IMR-90 (cell line): ENCODE measurements at regions not wholly inside any gene's neighbourhood (a gene's known extent, or its start where the extent isn't known, plus 50 kb on each side); places are given as distances from the start of the nearest gene placed in this dataset.

ENCODE experiments used
- ATAC-seq: fragments of 200-7000 bp; cut with Tn5 transposase; 2 replicates; pipeline ENCODE4 v1.9.1; 2020; ENCODE audit warnings: low read depth, mild to moderate bottlenecking, moderate library complexity
- BruUV-seq: library from RNA; stranded (reverse); fragments of 400-500 nt; replicated peaks from 2 replicates; lab custom pipeline; 2021; lab: Mats Ljungman, UMichigan
- CTCF ChIA-PET: fragments of 300-600 bp; formaldehyde crosslinking; extraction: SDS; loops from one replicate; lab custom pipeline; 2021; ENCODE audit warnings: antibody characterized with exemption; lab: Yijun Ruan, JAX
- POLR2A ChIA-PET: fragments of 300-600 bp; sonication (Branson Sonifier 250); formaldehyde crosslinking; loops from one replicate; lab custom pipeline; 2022; ENCODE audit warnings: antibody characterized with exemption; ENCODE audit not compliant: unreplicated experiment; lab: Charles Lee
- DNase-seq: peaks from one replicate; pipeline ENCODE4 v3.0.0; 2013
- H2AFZ ChIP-seq: replicated peaks from 2 replicates; pipeline ENCODE3; 2013; ENCODE audit warnings: low read length, mild to moderate bottlenecking; ENCODE audit not compliant: poor library complexity
- H2AK5ac ChIP-seq: 2 replicates; pipeline ENCODE4 v1.6.1; 2013; ENCODE audit warnings: low read depth, low read length, inconsistent platforms
- H2AK9ac ChIP-seq: replicated peaks from 2 replicates; pipeline ENCODE3; 2013; ENCODE audit warnings: mild to moderate bottlenecking, low read depth, low read length, moderate library complexity; ENCODE audit not compliant: poor library complexity
- H2BK120ac ChIP-seq: 2 replicates; pipeline ENCODE4 v1.6.1; 2013; ENCODE audit warnings: low read depth, low read length, inconsistent platforms
- H2BK15ac ChIP-seq: 3 replicates; pipeline ENCODE4 v1.6.1; 2013; ENCODE audit warnings: low read depth, low read length, inconsistent platforms
- H2BK20ac ChIP-seq: 2 replicates; pipeline ENCODE4 v1.6.1; 2013; ENCODE audit warnings: low read depth, mild to moderate bottlenecking, inconsistent platforms, low read length, moderate library complexity
- H2BK5ac ChIP-seq: 2 replicates; pipeline ENCODE4 v1.6.1; 2013; ENCODE audit warnings: mild to moderate bottlenecking, low read depth, low read length, inconsistent platforms; ENCODE audit not compliant: poor library complexity, severe bottlenecking
- H3K14ac ChIP-seq: replicated peaks from 2 replicates; pipeline ENCODE4 v1.6.1; 2013; ENCODE audit warnings: low read depth, low read length, inconsistent platforms
- H3K18ac ChIP-seq: 2 replicates; pipeline ENCODE4 v1.6.1; 2013; ENCODE audit warnings: low read depth, low read length, control low read depth
- H3K23ac ChIP-seq: 2 replicates; pipeline ENCODE4 v1.6.1; 2013; ENCODE audit warnings: low read depth, low read length, inconsistent platforms
- H3K27ac ChIP-seq: 2 replicates; pipeline ENCODE4 v1.5.1; 2013; ENCODE audit warnings: mild to moderate bottlenecking, control low read depth, low read length; ENCODE audit not compliant: insufficient read depth
- H3K27me3 ChIP-seq: 2 replicates; pipeline ENCODE4 v1.6.1; 2013; ENCODE audit warnings: low read length; ENCODE audit not compliant: control insufficient read depth, insufficient read depth
- H3K36me3 ChIP-seq: 2 replicates; pipeline ENCODE4 v1.6.1; 2013; ENCODE audit warnings: low read length, mixed read lengths; ENCODE audit not compliant: control insufficient read depth, insufficient read depth
- H3K4ac ChIP-seq: 2 replicates; pipeline ENCODE4 v1.6.1; 2013; ENCODE audit warnings: low read depth, low read length, inconsistent platforms
- H3K4me1 ChIP-seq: 2 replicates; pipeline ENCODE4 v1.6.1; 2013; ENCODE audit warnings: low read length, mixed read lengths; ENCODE audit not compliant: control insufficient read depth, insufficient read depth
- H3K4me2 ChIP-seq: 2 replicates; pipeline ENCODE4 v1.6.1; 2013; ENCODE audit warnings: low read depth, mild to moderate bottlenecking, control low read depth, low read length, moderate library complexity
- H3K4me3 ChIP-seq: 2 replicates; pipeline ENCODE4 v1.5.1; 2013; ENCODE audit warnings: low read depth, mild to moderate bottlenecking, control low read depth, low read length, moderate library complexity; ENCODE audit not compliant: insufficient read depth
- H3K56ac ChIP-seq: 2 replicates; pipeline ENCODE4 v1.6.1; 2013; ENCODE audit warnings: low read length, inconsistent platforms; ENCODE audit not compliant: insufficient read depth; ENCODE audit errors: extremely low read depth
- H3K79me1 ChIP-seq, 2 experiments: 2 replicates each; pipeline ENCODE4 v1.6.1; 2013; ENCODE audit warnings: low read length in 2 of 2, inconsistent platforms in 1 of 2, low read depth in 1 of 2
- H3K9ac ChIP-seq: 2 replicates; pipeline ENCODE4 v1.6.1; 2013; ENCODE audit warnings: low read depth, low read length, control low read depth
- H3K9me1 ChIP-seq: 2 replicates; pipeline ENCODE4 v1.6.1; 2013; ENCODE audit warnings: low read length, inconsistent platforms; ENCODE audit not compliant: insufficient read depth
- H3K9me3 ChIP-seq: 2 replicates; pipeline ENCODE4 v1.6.1; 2013; ENCODE audit warnings: low read length; ENCODE audit not compliant: control insufficient read depth, insufficient read depth
- H4K20me1 ChIP-seq: 2 replicates; pipeline ENCODE4 v1.6.1; 2013; ENCODE audit warnings: low read length, inconsistent platforms; ENCODE audit not compliant: insufficient read depth
- H4K5ac ChIP-seq: 2 replicates; pipeline ENCODE4 v1.6.1; 2013; ENCODE audit warnings: mild to moderate bottlenecking, low read depth, low read length, control low read depth
- H4K8ac ChIP-seq, 2 experiments: 2 replicates each; pipeline ENCODE4 v1.6.1; 2013; ENCODE audit warnings: low read depth in 2 of 2, low read length in 2 of 2, control low read depth in 1 of 2, inconsistent platforms in 1 of 2
- H4K91ac ChIP-seq: 2 replicates; pipeline ENCODE4 v1.6.1; 2013; ENCODE audit warnings: low read depth, low read length, inconsistent platforms; ENCODE audit not compliant: insufficient read depth
- BHLHE40 ChIP-seq: fragments of 150-350 bp; IDR thresholded peaks from 2 replicates; pipeline ENCODE4 v1.6.1; 2016; ENCODE audit warnings: mild to moderate bottlenecking, low read depth, low read length
- CEBPB ChIP-seq: IDR thresholded peaks from 2 replicates; pipeline ENCODE4 v1.6.1; 2012; ENCODE audit warnings: low read depth, low read length, improper control_type of control experiment
- CHD1 ChIP-seq: IDR thresholded peaks from 2 replicates; pipeline ENCODE4 v1.6.1; 2012; ENCODE audit warnings: low read depth, low read length, improper control_type of control experiment
- FOS ChIP-seq: fragments of 150-350 bp; IDR thresholded peaks from 2 replicates; pipeline ENCODE4 v1.6.1; 2016; ENCODE audit warnings: low read depth, low read length
- MAFK ChIP-seq: IDR thresholded peaks from 2 replicates; pipeline ENCODE4 v1.6.1; 2012; ENCODE audit warnings: low read depth, low read length, improper control_type of control experiment
- MAZ ChIP-seq: IDR thresholded peaks from 2 replicates; pipeline ENCODE4 v1.6.1; 2012; ENCODE audit warnings: low read depth, mild to moderate bottlenecking, low read length, improper control_type of control experiment, moderate library complexity, borderline replicate concordance
- MXI1 ChIP-seq: IDR thresholded peaks from 2 replicates; pipeline ENCODE4 v1.6.1; 2012; ENCODE audit warnings: low read depth, mild to moderate bottlenecking, low read length, moderate library complexity, borderline replicate concordance
- NFE2L2 ChIP-seq: fragments of 150-350 bp; IDR thresholded peaks from 2 replicates; pipeline ENCODE4 v1.6.1; 2016; ENCODE audit warnings: low read depth, mild to moderate bottlenecking, low read length
- POLR2A ChIP-seq: IDR thresholded peaks from 2 replicates; pipeline ENCODE4 v1.6.1; 2012; ENCODE audit warnings: mild to moderate bottlenecking, low read depth, low read length
- RAD21 ChIP-seq: IDR thresholded peaks from 2 replicates; pipeline ENCODE4 v1.6.1; 2012; ENCODE audit warnings: low read length, improper control_type of control experiment
- RCOR1 ChIP-seq: IDR thresholded peaks from 2 replicates; pipeline ENCODE4 v1.6.1; 2012; ENCODE audit warnings: mild to moderate bottlenecking, low read length, improper control_type of control experiment; ENCODE audit not compliant: insufficient replicate concordance
- RFX5 ChIP-seq: IDR thresholded peaks from 2 replicates; pipeline ENCODE4 v1.8.0; 2012; ENCODE audit warnings: low read depth, mild to moderate bottlenecking, low read length, moderate library complexity
- SMC3 ChIP-seq: fragments of 150-350 bp; IDR thresholded peaks from 2 replicates; pipeline ENCODE4 v1.6.1; 2016; ENCODE audit warnings: low read depth, mild to moderate bottlenecking, antibody characterized with exemption, low read length, moderate library complexity
- WGBS, 2 experiments: methylation state at CpG; one replicate each; pipeline versions ENCODE4 v1.1.5 to v1.1.7; 2013; ENCODE audit warnings: missing lambda C conversion rate in 2 of 2; ENCODE audit not compliant: insufficient read length in 1 of 2; ENCODE audit errors: extremely low coverage in 2 of 2; 5-methylcytosine and 5-hydroxymethylcytosine counted together
- dilution Hi-C: fragments of 300-500 bp; cut with HindIII; formaldehyde crosslinking; loops from one replicate; pipeline ENCODE4 v1.14.3; 2018; ENCODE audit warnings: low sequenced_read_pairs; ENCODE audit not compliant: unreplicated experiment
- in situ Hi-C: fragments of 300-500 bp; cut with MboI; formaldehyde crosslinking; loops from 3 replicates; pipeline ENCODE4 v1.14.3; 2019; ENCODE audit warnings: low sequenced_read_pairs, inconsistent platforms, mixed read lengths
- intact Hi-C: fragments of 100-400 bp; cut with micrococcal nuclease; formaldehyde crosslinking; loops from 2 replicates; pipeline ENCODE4 v1.10.0; 2022
- TF ChIP-seq, protein P1 (sequence below): fragments of 150-350 bp; IDR thresholded peaks from 2 replicates; pipeline ENCODE4 v1.6.1; 2017; ENCODE audit warnings: mild to moderate bottlenecking, antibody characterized with exemption, low read length, low read depth
- TF ChIP-seq, protein P2 (sequence below): fragments of 150-350 bp; IDR thresholded peaks from 2 replicates; pipeline ENCODE4 v1.6.1; 2016; ENCODE audit warnings: low read depth, mild to moderate bottlenecking, low read length, moderate library complexity, borderline replicate concordance
- TF ChIP-seq, protein P3 (sequence below): conservative IDR thresholded peaks from 2 replicates; pipeline ENCODE4 v1.5.1; 2012; ENCODE audit warnings: mild to moderate bottlenecking, low read depth, low read length, improper control_type of control experiment

GRCh38 chr2:48220501-48220900, 94.0 kb upstream of the FOXN2 start:
- POLR2A ChIA-PET, result no interaction called here
- no peak overlapping the region for H3K9ac ChIP-seq
- no peak overlapping the region for H2BK120ac ChIP-seq
- H3K23ac ChIP-seq, result no peak overlapping the region
- no peaks in the 10 kb centered on the region for H4K20me1 ChIP-seq
- no peaks in the 10 kb centered on the region for H3K4me1 ChIP-seq
- H3K27me3 ChIP-seq, result no peaks in the 10 kb centered on the region; the same call in 1 of the 2 replicates
- no peak overlapping the region for H2BK15ac ChIP-seq
- no peaks in the 10 kb centered on the region for H3K9me3 ChIP-seq
- no peaks in the 10 kb centered on the region for H3K9me1 ChIP-seq
- TF ChIP-seq RFX5 (no peak), CHD1 (no peak), MAFK (no peak), SMC3 (no peak), FOS (no peak), MXI1 (no peak), CEBPB (no peak), NFE2L2 (no peak), BHLHE40 (no peak), RAD21 (no peak), RCOR1 (no peak), MAZ (no peak), POLR2A (no peak)
- TF ChIP-seq, protein P1, sequence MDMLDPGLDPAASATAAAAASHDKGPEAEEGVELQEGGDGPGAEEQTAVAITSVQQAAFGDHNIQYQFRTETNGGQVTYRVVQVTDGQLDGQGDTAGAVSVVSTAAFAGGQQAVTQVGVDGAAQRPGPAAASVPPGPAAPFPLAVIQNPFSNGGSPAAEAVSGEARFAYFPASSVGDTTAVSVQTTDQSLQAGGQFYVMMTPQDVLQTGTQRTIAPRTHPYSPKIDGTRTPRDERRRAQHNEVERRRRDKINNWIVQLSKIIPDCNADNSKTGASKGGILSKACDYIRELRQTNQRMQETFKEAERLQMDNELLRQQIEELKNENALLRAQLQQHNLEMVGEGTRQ, result no peak
- TF ChIP-seq, protein P2, sequence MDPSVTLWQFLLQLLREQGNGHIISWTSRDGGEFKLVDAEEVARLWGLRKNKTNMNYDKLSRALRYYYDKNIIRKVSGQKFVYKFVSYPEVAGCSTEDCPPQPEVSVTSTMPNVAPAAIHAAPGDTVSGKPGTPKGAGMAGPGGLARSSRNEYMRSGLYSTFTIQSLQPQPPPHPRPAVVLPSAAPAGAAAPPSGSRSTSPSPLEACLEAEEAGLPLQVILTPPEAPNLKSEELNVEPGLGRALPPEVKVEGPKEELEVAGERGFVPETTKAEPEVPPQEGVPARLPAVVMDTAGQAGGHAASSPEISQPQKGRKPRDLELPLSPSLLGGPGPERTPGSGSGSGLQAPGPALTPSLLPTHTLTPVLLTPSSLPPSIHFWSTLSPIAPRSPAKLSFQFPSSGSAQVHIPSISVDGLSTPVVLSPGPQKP, result no peak
- TF ChIP-seq, protein P3, sequence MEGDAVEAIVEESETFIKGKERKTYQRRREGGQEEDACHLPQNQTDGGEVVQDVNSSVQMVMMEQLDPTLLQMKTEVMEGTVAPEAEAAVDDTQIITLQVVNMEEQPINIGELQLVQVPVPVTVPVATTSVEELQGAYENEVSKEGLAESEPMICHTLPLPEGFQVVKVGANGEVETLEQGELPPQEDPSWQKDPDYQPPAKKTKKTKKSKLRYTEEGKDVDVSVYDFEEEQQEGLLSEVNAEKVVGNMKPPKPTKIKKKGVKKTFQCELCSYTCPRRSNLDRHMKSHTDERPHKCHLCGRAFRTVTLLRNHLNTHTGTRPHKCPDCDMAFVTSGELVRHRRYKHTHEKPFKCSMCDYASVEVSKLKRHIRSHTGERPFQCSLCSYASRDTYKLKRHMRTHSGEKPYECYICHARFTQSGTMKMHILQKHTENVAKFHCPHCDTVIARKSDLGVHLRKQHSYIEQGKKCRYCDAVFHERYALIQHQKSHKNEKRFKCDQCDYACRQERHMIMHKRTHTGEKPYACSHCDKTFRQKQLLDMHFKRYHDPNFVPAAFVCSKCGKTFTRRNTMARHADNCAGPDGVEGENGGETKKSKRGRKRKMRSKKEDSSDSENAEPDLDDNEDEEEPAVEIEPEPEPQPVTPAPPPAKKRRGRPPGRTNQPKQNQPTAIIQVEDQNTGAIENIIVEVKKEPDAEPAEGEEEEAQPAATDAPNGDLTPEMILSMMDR, result no peak
- H3K18ac ChIP-seq, result no peak overlapping the region
- H2BK20ac ChIP-seq, result no peak overlapping the region
- no peak overlapping the region for H2AK9ac ChIP-seq
- DNase-seq (no peak), ATAC-seq (no peak)
- H4K5ac ChIP-seq, result no peak overlapping the region
- no peak overlapping the region for H3K27ac ChIP-seq
- H2AK5ac ChIP-seq, result no peak overlapping the region
- in situ Hi-C loops, result no loop called here
- no peak overlapping the region for H2AFZ ChIP-seq
- no peak overlapping the region for H3K4me2 ChIP-seq
- BruUV-seq, result no TSS peak
- dilution Hi-C loops, result no loop called here
- no peak overlapping the region for H4K91ac ChIP-seq
- no peak overlapping the region for H3K56ac ChIP-seq
- no peaks in the 10 kb centered on the region for H3K79me1 ChIP-seq
- H2BK5ac ChIP-seq, result no peak overlapping the region
- no peak overlapping the region for H4K8ac ChIP-seq
- no peak overlapping the region for H3K4me3 ChIP-seq
- CTCF ChIA-PET, result interaction anchor here (0.5 kb wide), 1 partner anchor 1639 kb away, joined by 3 read pairs; no protein-coding TSS in a partner anchor
- WGBS, 2 experiments, result no CpG with 5 or more reads among the region's 1 CpG
- H3K4ac ChIP-seq, result no peak overlapping the region
- H3K36me3 ChIP-seq, result no peaks in the 10 kb centered on the region
- intact Hi-C loops, result no loop called here
- no peak overlapping the region for H3K14ac ChIP-seq
